ENCODE measurements at regions not wholly inside any gene's neighbourhood (a gene's known extent, or its start where the extent isn't known, plus 50 kb on each side); places are given as distances from the start of the nearest gene placed in this dataset.

GRCh38 chr3:172575375-172575774 is 52.1 kb upstream of the TNFSF10 start:
- FAIRE-seq (no peak), DNase-seq (ENCODE audit: low spot score) (no peak), ATAC-seq (no peak)
- ChIA-PET POLR2A (no interaction called here), CTCF (ENCODE audit: low intra/inter-chr PET ratio, low total read pairs) (no interaction called here)
- in situ Hi-C loops (cut with HindIII; ENCODE audit: extremely low pct_ligation_motif_present, low pct_unique_long_range_greater_than_20kb) = no loop called here
- intact Hi-C loops (cut with micrococcal nuclease; ENCODE audit: unreplicated experiment) = no loop called here
- H3K27ac ChIP-seq (ENCODE audit: extremely low read length, insufficient read depth, low read length) = no peak overlapping the region
- no TSS peak for BruUV-seq (replicated peaks)
- peaks cover 24% of the 10 kb centered on the region for H3K4me1 ChIP-seq (ENCODE audit: insufficient read depth, low read length)
- H3K27me3 ChIP-seq (ENCODE audit: control insufficient read depth in 1 of 2, insufficient read depth in 2 of 2, low read length in 2 of 2) = no peaks in the 10 kb centered on the region
- no peaks in the 10 kb centered on the region for H4K20me1 ChIP-seq (ENCODE audit: insufficient read depth, low read length)
- no peak overlapping the region for H3K4me2 ChIP-seq (ENCODE audit: low read depth, low read length)
- H2AFZ ChIP-seq (ENCODE audit: low read length) = no peak overlapping the region
- H3K79me2 ChIP-seq (ENCODE audit: insufficient read depth, low read length) = no peaks in the 10 kb centered on the region
- no peaks in the 10 kb centered on the region for H3K9me3 ChIP-seq (ENCODE audit: low read length)
- H3K9ac ChIP-seq (ENCODE audit: insufficient read depth, low read depth, low read length) = no peak overlapping the region
- no peak overlapping the region for H3K4me3 ChIP-seq (replicated peaks in 1 of 3; ENCODE audit: insufficient read depth in 1 of 3, low read depth in 2 of 3, low read length in 3 of 3)
- no peaks in the 10 kb centered on the region for H3K36me3 ChIP-seq (replicated peaks in 1 of 2; ENCODE audit: control insufficient read depth in 1 of 2, insufficient read depth in 2 of 2, low read length in 2 of 2)
- 53% methylated on average over 2 of the region's 2 CpGs for WGBS (ENCODE audit: low lambda C conversion rate)
- no peak for TF ChIP-seq ZIK1 (CRISPR knock-in tag; IDR thresholded peaks at IDR 0.05; ENCODE audit: borderline replicate concordance, low read depth)
- TF ChIP-seq ZNF142 (CRISPR knock-in tag; IDR thresholded peaks at IDR 0.05) = no peak
- TF ChIP-seq TFAP4 (IDR thresholded peaks at IDR 0.05; ENCODE audit: borderline replicate concordance, low read depth) = no peak
- TF ChIP-seq MXD1 (CRISPR knock-in tag; IDR thresholded peaks at IDR 0.05) = no peak
- no peak for TF ChIP-seq CEBPG (CRISPR knock-in tag; IDR thresholded peaks at IDR 0.05)
- TF ChIP-seq MIER3 (CRISPR knock-in tag; IDR thresholded peaks at IDR 0.05; ENCODE audit: borderline replicate concordance) = no peak
- no peak for TF ChIP-seq DR1 (CRISPR knock-in tag; IDR thresholded peaks at IDR 0.05)
- TF ChIP-seq KDM5B (CRISPR knock-in tag; IDR thresholded peaks at IDR 0.05; ENCODE audit: borderline replicate concordance) = no peak
- TF ChIP-seq ZNF740 (CRISPR knock-in tag; IDR thresholded peaks at IDR 0.05) = no peak
- TF ChIP-seq ZNF558 (CRISPR knock-in tag; IDR thresholded peaks at IDR 0.05; ENCODE audit: borderline replicate concordance) = no peak
- no peak for TF ChIP-seq LCORL (IDR thresholded peaks at IDR 0.05)
- no peak for TF ChIP-seq LCORL (CRISPR knock-in tag; IDR thresholded peaks at IDR 0.05)
- no peak for TF ChIP-seq ZNF414 (CRISPR knock-in tag; IDR thresholded peaks at IDR 0.05)
- no peak for TF ChIP-seq SP1 (IDR thresholded peaks at IDR 0.05)
- TF ChIP-seq SP1 (CRISPR knock-in tag; IDR thresholded peaks at IDR 0.05) = no peak
- TF ChIP-seq ATM (IDR thresholded peaks at IDR 0.05; ENCODE audit: borderline replicate concordance) = no peak
